Thoracic aorta (tissue), 2 donors: ENCODE measurements at regions not wholly inside any gene's neighbourhood (a gene's known extent, or its start where the extent isn't known, plus 50 kb on each side); places are given as distances from the start of the nearest gene placed in this dataset.
"Not testable (repeated sequence)": the region's sequence is repeated elsewhere in the genome, so short reads cannot be mapped to it uniquely, and the experiment has no call there.

Experiments used
- ATAC-seq: fragments of 150-250 bp; one replicate; pipeline ENCODE4 v1.8.0; 2017; ENCODE audit warnings: low read depth; ENCODE audit not compliant: insufficient number of reproducible peaks, low FRiP score
- DNase-seq: peaks from one replicate; pipeline ENCODE4 v3.0.0-alpha.2; 2020; ENCODE audit warnings: low spot score
- H3K27ac ChIP-seq, 2 donors: fragments of 200-600 bp; sonication (generic); 1 replicate in 1 of 2; 2 replicates in 1 of 2; pipeline ENCODE4 v1.5.1; 2016; ENCODE audit warnings: mild to moderate bottlenecking in 2 of 2, moderate library complexity in 2 of 2
- H3K27me3 ChIP-seq: fragments of 200-600 bp; sonication (generic); replicated peaks from 2 replicates; pipeline ENCODE4 v1.6.0; 2016; ENCODE audit warnings: mild to moderate bottlenecking; ENCODE audit not compliant: insufficient read depth
- H3K36me3 ChIP-seq: fragments of 200-600 bp; sonication (generic); one replicate; pipeline ENCODE4 v1.5.1; 2016
- H3K4me1 ChIP-seq, 2 donors: fragments of 200-600 bp; sonication (generic); 1 replicate in 1 of 2; 2 replicates in 1 of 2; pipeline versions ENCODE4 v1.5.1 to v1.6.0; 2016; ENCODE audit warnings: low read depth in 2 of 2, mild to moderate bottlenecking in 1 of 2; ENCODE audit not compliant: control insufficient read depth in 1 of 2
- H3K4me3 ChIP-seq: fragments of 200-600 bp; sonication (generic); 2 replicates; pipeline ENCODE4 v1.5.1; 2016; ENCODE audit warnings: mild to moderate bottlenecking
- H3K9me3 ChIP-seq: fragments of 200-600 bp; sonication (generic); 2 replicates; pipeline ENCODE4 v1.5.1; 2016
- TF ChIP-seq, protein P1 (sequence below): fragments of 200-600 bp; sonication (generic); IDR thresholded peaks from one replicate; pipeline ENCODE4 v1.5.1; 2019; ENCODE audit warnings: antibody characterized with exemption

DNA sequence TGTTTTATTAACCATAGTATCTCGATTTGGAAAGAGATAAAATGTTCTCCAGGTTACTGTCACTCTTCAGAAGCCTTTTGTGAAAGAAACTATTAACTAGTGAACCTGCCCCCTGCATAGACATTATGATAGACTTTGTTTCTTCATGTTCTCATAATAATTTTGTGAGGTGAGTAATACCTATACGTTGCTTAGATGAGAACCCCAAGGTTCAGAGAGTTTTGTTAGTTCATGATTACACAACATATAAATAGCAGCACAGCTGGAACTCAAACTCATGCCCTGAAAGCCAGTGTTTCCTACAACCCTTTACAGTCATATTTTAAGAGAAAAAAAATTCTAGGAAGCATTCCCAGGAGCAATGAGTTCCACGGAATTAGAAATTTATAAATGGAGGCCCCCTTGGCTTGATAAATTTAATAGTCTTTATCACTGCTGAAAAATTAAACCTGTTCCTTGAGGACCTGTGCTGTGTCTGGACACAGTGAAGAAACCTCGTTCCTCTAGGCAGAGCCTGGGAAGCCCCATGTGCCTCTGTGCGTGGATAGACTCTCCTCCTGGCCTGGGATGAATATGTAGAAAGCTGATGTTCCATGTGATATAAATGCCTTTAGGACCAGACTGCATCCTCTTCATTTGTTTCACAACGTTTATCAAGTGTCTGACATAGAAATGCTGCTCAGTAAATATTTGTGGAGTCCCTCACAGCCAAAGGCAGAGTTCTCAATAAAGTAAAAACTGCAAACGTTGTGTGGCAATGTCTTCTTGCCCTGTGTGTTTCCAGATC lies 1257.0 kb upstream of the GYPC start:
- ATAC-seq, result no peak
- H3K27me3 ChIP-seq, result no peaks in the 10 kb centered on the region
- DNase-seq, result no peak
- H3K4me3 ChIP-seq, result no peak overlapping the region
- TF ChIP-seq, protein P1, sequence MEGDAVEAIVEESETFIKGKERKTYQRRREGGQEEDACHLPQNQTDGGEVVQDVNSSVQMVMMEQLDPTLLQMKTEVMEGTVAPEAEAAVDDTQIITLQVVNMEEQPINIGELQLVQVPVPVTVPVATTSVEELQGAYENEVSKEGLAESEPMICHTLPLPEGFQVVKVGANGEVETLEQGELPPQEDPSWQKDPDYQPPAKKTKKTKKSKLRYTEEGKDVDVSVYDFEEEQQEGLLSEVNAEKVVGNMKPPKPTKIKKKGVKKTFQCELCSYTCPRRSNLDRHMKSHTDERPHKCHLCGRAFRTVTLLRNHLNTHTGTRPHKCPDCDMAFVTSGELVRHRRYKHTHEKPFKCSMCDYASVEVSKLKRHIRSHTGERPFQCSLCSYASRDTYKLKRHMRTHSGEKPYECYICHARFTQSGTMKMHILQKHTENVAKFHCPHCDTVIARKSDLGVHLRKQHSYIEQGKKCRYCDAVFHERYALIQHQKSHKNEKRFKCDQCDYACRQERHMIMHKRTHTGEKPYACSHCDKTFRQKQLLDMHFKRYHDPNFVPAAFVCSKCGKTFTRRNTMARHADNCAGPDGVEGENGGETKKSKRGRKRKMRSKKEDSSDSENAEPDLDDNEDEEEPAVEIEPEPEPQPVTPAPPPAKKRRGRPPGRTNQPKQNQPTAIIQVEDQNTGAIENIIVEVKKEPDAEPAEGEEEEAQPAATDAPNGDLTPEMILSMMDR, result no peak
- H3K36me3 ChIP-seq, result no peaks in the 10 kb centered on the region
- H3K4me1 ChIP-seq, result no peaks in the 10 kb centered on the region
- H3K27ac ChIP-seq, result no peak overlapping the region
- no peaks in the 10 kb centered on the region for H3K9me3 ChIP-seq

DNA sequence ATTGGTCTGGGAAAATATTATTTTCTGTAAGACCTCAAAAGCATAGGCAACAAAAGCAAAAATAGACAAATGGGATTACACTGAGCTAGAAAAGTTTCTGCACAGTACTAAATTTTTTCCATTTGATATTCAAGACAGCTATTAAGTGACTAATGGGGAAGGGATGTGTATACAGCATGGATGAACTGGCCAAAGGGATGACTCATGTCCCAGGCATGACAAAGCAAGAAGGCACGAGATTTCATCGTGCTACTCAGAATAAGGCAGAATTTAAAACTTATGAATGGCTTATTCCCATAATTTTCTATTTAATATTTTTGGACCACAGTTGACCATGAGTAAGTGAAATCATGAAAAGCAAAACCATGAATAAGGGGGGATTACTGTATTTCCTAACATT lies 1250.1 kb upstream of the GYPC start:
- DNase-seq (no peak), ATAC-seq (no peak)
- H3K4me1 ChIP-seq, result no peaks in the 10 kb centered on the region
- TF ChIP-seq, protein P1, result no peak
- H3K4me3 ChIP-seq, result no peak overlapping the region
- H3K9me3 ChIP-seq, result no peaks in the 10 kb centered on the region
- H3K27ac ChIP-seq, result no peak overlapping the region
- H3K36me3 ChIP-seq, result no peaks in the 10 kb centered on the region
- no peaks in the 10 kb centered on the region for H3K27me3 ChIP-seq

DNA sequence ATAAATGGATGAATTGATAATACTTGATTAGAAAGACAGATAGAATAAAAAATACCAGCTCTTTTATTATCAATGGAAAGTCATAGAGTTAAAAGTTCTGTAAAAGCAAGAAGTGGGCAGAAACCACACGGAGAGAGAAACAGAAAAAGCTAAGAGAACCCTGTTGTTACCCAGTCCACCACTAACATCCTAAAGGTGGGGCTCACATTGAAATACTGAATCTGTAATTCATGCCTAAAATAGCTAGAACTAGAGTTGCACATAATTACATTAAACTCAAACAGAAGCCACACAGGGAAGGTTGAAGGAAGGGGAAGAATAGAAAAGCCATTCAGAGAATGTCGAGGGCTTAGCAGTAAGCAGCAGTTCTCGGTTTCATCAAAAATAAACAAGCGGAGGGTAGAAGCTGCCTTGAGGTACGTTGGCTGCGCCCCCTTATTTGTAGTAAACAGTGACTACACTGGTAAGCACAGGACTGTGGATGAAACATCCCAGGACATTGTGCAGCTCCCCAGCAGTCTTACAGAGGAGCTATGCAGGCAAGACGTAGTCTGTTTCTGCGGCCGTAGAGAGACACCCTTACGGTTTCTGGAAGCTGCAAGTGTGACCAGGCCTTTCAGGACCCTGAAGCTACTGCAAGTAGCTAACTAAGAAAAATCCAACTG lies 1247.0 kb upstream of the GYPC start:
- H3K27me3 ChIP-seq, result no peaks in the 10 kb centered on the region
- no peak for ATAC-seq
- no peak for DNase-seq

DNA sequence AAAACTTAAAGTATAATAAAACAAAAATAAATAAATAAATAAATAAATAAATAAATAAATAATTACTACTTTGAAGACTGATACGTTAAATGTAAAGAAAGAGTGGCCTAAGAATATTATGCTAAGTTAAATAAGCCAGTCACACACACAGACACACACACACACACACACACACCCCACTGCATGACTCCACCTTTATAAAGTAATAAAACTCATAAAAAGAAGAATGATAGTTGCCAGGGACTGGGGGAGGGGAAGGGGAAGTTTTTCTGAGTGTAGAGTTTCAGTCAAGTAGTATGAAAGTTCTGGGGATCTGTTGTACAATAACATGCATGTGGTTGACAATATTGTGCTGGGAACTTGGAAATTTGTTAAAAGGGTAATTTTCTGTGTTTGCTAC lies 1237.5 kb upstream of the GYPC start:
- H3K4me1 ChIP-seq, result no peaks in the 10 kb centered on the region
- ATAC-seq, result no peak
- no peak for DNase-seq
- no peaks in the 10 kb centered on the region for H3K9me3 ChIP-seq
- no peaks in the 10 kb centered on the region for H3K27me3 ChIP-seq
- no peak overlapping the region for H3K27ac ChIP-seq
- no peaks in the 10 kb centered on the region for H3K36me3 ChIP-seq
- TF ChIP-seq, protein P1, result no peak
- no peak overlapping the region for H3K4me3 ChIP-seq

More for the DNA sequence above, 1247.0 kb upstream of the GYPC start:
- H3K4me1 ChIP-seq, result no peaks in the 10 kb centered on the region
- no peak overlapping the region for H3K27ac ChIP-seq
- no peaks in the 10 kb centered on the region for H3K9me3 ChIP-seq
- TF ChIP-seq, protein P1, result no peak
- H3K36me3 ChIP-seq, result no peaks in the 10 kb centered on the region
- no peak overlapping the region for H3K4me3 ChIP-seq

DNA sequence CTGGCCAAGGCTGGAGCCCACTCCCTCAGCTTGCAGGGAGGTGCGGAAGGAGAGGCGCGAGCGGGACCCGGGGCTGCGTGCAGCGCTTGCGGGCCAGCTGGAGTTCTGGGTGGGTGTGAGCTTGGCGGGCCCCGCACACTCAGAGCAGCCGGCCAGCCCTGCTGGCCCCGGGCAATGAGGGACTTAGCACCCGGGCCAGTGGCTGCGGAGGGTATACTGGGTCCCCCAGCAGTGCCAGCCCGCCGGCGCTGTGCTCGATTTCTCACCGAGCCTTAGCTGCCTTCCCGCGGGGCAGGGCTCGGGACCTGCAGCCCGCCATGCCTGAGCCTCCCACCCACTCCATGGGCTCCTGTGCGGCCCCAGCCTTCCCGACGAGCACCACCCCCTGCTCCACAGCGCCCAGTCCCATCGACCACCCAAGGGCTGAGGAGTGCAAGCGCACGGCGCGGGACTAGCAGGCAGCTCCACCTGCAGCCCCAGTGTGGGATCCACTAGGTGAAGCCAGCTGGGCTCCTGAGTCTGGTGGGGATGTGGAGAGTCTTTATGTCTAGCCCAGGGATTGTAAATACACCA lies 1233.7 kb upstream of the GYPC start:
- ATAC-seq, H3K27me3 ChIP-seq, DNase-seq, H3K27ac ChIP-seq, H3K36me3 ChIP-seq, H3K9me3 ChIP-seq, H3K4me1 ChIP-seq, H3K4me3 ChIP-seq: not testable (repeated sequence)
